Suprapubic skin (tissue), 4 donors: ENCODE measurements at regions not wholly inside any gene's neighbourhood (a gene's known extent, or its start where the extent isn't known, plus 50 kb on each side); places are given as distances from the start of the nearest gene placed in this dataset.

Source experiments
- DNase-seq, 2 donors: peaks; one replicate each; pipeline ENCODE4 v3.0.0-alpha.2; 2019; ENCODE audit warnings: low spot score in 2 of 2
- H3K27ac ChIP-seq: fragments of 200-600 bp; sonication (generic); one replicate; pipeline ENCODE4 v1.5.1; 2019
- H3K27me3 ChIP-seq: fragments of 200-600 bp; sonication (generic); one replicate; pipeline ENCODE4 v1.5.1; 2019
- H3K36me3 ChIP-seq: fragments of 200-600 bp; sonication (generic); one replicate; pipeline ENCODE4 v1.5.1; 2019
- H3K4me1 ChIP-seq: fragments of 200-600 bp; sonication (generic); one replicate; pipeline ENCODE4 v1.5.1; 2019
- H3K4me3 ChIP-seq: fragments of 200-600 bp; sonication (generic); one replicate; pipeline ENCODE4 v1.5.1; 2019; ENCODE audit warnings: mild to moderate bottlenecking
- H3K9me3 ChIP-seq: fragments of 200-600 bp; sonication (generic); one replicate; pipeline ENCODE4 v1.5.1; 2019
- CTCF ChIP-seq, 2 donors: fragments of 200-600 bp in 1 of 2; fragments of 450-650 bp in 1 of 2; sonication (generic) in 1 of 2; IDR thresholded peaks; one replicate each; pipeline ENCODE4 v1.5.1; 2016 to 2019; ENCODE audit warnings: antibody characterized with exemption in 2 of 2, mild to moderate bottlenecking in 1 of 2, moderate library complexity in 1 of 2
- EP300 ChIP-seq: sonication (generic); formaldehyde crosslinking; IDR thresholded peaks from one replicate; pipeline ENCODE4 v1.6.1; 2017; ENCODE audit warnings: antibody characterized with exemption
- POLR2A ChIP-seq, 2 donors: fragments of 450-650 bp; IDR thresholded peaks; one replicate each; pipeline ENCODE4 v1.6.1; 2017; ENCODE audit warnings: antibody characterized with exemption in 2 of 2, mild to moderate bottlenecking in 2 of 2, moderate library complexity in 2 of 2
- POLR2AphosphoS5 ChIP-seq, 3 donors: sonication (generic); formaldehyde crosslinking; IDR thresholded peaks; one replicate each; pipeline ENCODE4 v1.6.1; 2017; ENCODE audit warnings: antibody characterized with exemption in 3 of 3
- WGBS: methylation state at CpG from one replicate; pipeline ENCODE4 v1.1.5; 2018; 5-methylcytosine and 5-hydroxymethylcytosine counted together

GRCh38 chr6:90914312-90914711 lies 327.4 kb upstream of the MAP3K7 start:
- no peaks in the 10 kb centered on the region for H3K9me3 ChIP-seq
- no peak overlapping the region for H3K27ac ChIP-seq
- H3K4me3 ChIP-seq: no peak overlapping the region
- TF ChIP-seq POLR2AphosphoS5 (IDR thresholded peaks at IDR 0.05) (no peak), EP300 (no peak), POLR2A (IDR thresholded peaks at IDR 0.05) (no peak), CTCF (IDR thresholded peaks at IDR 0.05) (no peak)
- no peaks in the 10 kb centered on the region for H3K36me3 ChIP-seq
- DNase-seq: no peak
- WGBS: 72% methylated on average over 2 of the region's 2 CpGs
- H3K4me1 ChIP-seq: no peaks in the 10 kb centered on the region
- H3K27me3 ChIP-seq: no peaks in the 10 kb centered on the region

GRCh38 chr6:90913266-90913960 lies 326.5 kb upstream of the MAP3K7 start:
- H3K27me3 ChIP-seq: no peaks in the 10 kb centered on the region
- WGBS: 85% methylated on average over 2 of the region's 2 CpGs

GRCh38 chr6:90911642-90912041 lies 324.8 kb upstream of the MAP3K7 start:
- WGBS: 3% methylated on average over 1 of the region's 1 CpG
- TF ChIP-seq CTCF (IDR thresholded peaks at IDR 0.05) (no peak), EP300 (no peak), POLR2A (IDR thresholded peaks at IDR 0.05) (no peak), POLR2AphosphoS5 (IDR thresholded peaks at IDR 0.05) (no peak)
- Histone ChIP-seq H3K27ac (no peak overlapping the region), H3K4me3 (no peak overlapping the region), H3K4me1 (no peaks in the 10 kb centered on the region), H3K36me3 (no peaks in the 10 kb centered on the region), H3K27me3 (no peaks in the 10 kb centered on the region), H3K9me3 (no peaks in the 10 kb centered on the region)
- DNase-seq: no peak

More at GRCh38 chr6:90913266-90913960, 326.5 kb upstream of the MAP3K7 start:
- no peaks in the 10 kb centered on the region for H3K4me1 ChIP-seq
- no peak for TF ChIP-seq CTCF (IDR thresholded peaks at IDR 0.05)
- no peak for TF ChIP-seq POLR2AphosphoS5 (IDR thresholded peaks at IDR 0.05)
- no peak for TF ChIP-seq POLR2A (IDR thresholded peaks at IDR 0.05)
- no peak for TF ChIP-seq EP300
- no peaks in the 10 kb centered on the region for H3K36me3 ChIP-seq
- DNase-seq: no peak
- H3K9me3 ChIP-seq: no peaks in the 10 kb centered on the region
- no peak overlapping the region for H3K4me3 ChIP-seq
- H3K27ac ChIP-seq: no peak overlapping the region

- H3K27ac ChIP-seq: no peak overlapping the region
- no peak for TF ChIP-seq POLR2AphosphoS5 (IDR thresholded peaks at IDR 0.05)
- TF ChIP-seq EP300: no peak
- TF ChIP-seq POLR2A (IDR thresholded peaks at IDR 0.05): no peak
- no peak for TF ChIP-seq CTCF (IDR thresholded peaks at IDR 0.05)
- 80% methylated on average over 6 of the region's 6 CpGs for WGBS
- no peak overlapping the region for H3K4me3 ChIP-seq
- DNase-seq: no peak
- H3K36me3 ChIP-seq: no peaks in the 10 kb centered on the region
- H3K9me3 ChIP-seq: no peaks in the 10 kb centered on the region
- no peaks in the 10 kb centered on the region for H3K27me3 ChIP-seq
- no peaks in the 10 kb centered on the region for H3K4me1 ChIP-seq
Measured at GRCh38 chr6:90910893-90911292, 324.0 kb upstream of the MAP3K7 start.

GRCh38 chr6:90907931-90908655 lies 321.2 kb upstream of the MAP3K7 start:
- Histone ChIP-seq H3K36me3 (no peaks in the 10 kb centered on the region), H3K4me1 (no peaks in the 10 kb centered on the region), H3K27ac (no peak overlapping the region), H3K9me3 (no peaks in the 10 kb centered on the region), H3K27me3 (no peaks in the 10 kb centered on the region), H3K4me3 (no peak overlapping the region)
- no peak for DNase-seq
- TF ChIP-seq CTCF (IDR thresholded peaks at IDR 0.05) (no peak), POLR2AphosphoS5 (IDR thresholded peaks at IDR 0.05) (no peak), EP300 (no peak), POLR2A (IDR thresholded peaks at IDR 0.05) (no peak)
- 57% methylated on average over 4 of the region's 4 CpGs for WGBS
